Renal cortex interstitium (tissue), 11 donors: ENCODE measurements at regions not wholly inside any gene's neighbourhood (a gene's known extent, or its start where the extent isn't known, plus 50 kb on each side); places are given as distances from the start of the nearest gene placed in this dataset.

Source experiments
- DNase-seq, 11 donors: peaks; one replicate each; pipeline ENCODE4 v3.0.0-alpha.2; 2013; ENCODE audit warnings: low read depth in 9 of 11, low spot score in 4 of 11; ENCODE audit errors: extremely low read depth in 1 of 11

- DNase-seq = no peak
Measured at GRCh38 chr17:73720187-73720834, 76.1 kb upstream of the SDK2 start.

DNA sequence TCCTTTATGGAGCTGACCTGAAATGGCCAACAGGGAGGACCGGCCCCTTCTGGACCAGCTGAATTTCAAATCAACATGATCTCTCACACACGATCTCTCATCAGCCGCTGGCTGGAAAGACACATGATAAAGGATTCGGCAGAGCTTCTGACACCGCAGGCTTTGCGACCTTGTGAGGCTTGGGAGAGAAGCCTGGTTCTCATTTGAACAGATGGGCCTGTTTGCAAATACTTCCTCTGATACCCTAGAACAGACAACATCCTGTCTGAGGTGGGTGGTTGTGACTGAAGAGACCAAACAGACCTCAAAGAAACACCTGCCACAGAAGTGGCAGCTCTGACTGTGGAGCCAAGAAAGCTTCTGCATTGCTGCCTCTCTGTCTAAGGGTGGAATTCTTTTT is 77.9 kb upstream of the SDK2 start:
- no peak for DNase-seq

- no peak for DNase-seq
Measured at GRCh38 chr17:73723317-73723716, 79.1 kb upstream of the SDK2 start.

DNA sequence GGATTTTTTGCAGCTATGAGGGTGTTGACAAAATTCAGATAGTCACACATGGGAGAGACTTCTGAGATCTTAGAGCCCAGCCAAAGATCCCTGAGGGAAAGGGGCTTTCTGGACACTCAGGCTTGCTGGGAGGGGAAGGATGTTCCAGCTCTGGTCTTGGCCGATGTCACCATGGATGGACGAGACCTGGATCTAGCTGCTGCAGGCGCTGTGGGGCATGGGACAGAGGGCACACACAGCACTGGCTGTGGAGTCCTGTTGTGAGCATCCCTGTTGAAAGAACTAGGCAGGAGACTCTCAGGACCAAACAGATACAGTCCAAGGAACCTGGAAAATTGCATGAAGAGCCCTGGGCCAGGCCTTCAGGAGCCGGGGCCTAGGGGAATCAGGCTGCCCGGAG is 80.1 kb upstream of the SDK2 start:
- DNase-seq = no peak

GRCh38 chr17:73724990-73725389 is 80.7 kb upstream of the SDK2 start:
- no peak for DNase-seq

DNA sequence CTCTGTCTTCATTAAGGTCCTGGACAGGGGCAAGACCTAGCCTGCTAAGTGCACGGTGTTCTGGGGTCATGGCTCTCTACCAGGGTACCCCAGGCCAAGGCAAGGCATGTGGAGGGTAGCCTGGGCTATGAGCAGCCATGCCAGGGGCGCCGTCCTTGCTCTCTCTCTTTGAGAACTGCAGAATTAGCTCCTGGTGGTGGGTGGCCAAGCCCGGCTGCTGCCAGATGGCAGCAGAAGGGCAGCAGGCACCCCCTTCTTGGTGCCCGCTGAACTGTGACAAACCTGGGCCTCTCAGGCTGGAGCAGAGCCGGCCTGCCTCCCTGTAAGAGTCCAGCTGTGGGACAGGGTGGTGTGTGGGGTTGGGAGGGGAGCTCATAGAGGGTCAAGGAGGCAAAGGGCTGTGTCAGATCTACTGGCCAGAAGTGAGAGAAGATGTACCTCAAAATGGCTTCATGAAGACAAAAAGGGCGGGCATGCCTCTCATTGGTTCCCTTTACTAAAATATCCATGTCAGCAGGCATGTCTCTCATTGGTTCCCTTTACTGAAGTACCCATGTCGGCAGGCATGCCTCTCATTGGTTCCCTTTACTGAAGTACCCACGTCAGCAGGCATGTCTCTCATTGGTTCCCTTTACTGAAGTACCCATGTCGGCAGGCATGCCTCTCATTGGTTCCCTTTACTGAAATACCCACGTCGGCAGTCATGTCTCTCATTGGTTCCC is 81.7 kb upstream of the SDK2 start:
- no peak for DNase-seq

DNA sequence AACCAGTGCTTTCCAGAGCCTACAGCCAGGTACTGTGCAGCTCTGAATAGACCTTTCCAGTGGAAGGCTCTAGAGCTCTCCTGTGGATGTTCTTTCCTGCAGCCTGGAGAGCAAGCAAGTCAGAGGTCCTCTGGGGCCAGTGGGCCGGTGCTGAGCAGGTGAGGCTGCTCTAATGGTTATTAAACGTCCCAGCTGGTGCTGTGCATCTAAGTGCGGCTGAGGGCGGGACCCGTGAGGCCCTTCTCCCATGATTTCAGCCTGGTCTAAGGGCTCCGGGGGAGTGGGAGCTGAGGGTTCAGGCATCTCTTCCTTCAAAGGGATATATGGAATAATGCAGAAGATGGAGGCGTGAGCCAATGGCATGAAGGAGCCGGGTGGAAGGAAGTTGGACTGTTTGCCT is 83.7 kb upstream of the SDK2 start:
- DNase-seq = no peak

DNA sequence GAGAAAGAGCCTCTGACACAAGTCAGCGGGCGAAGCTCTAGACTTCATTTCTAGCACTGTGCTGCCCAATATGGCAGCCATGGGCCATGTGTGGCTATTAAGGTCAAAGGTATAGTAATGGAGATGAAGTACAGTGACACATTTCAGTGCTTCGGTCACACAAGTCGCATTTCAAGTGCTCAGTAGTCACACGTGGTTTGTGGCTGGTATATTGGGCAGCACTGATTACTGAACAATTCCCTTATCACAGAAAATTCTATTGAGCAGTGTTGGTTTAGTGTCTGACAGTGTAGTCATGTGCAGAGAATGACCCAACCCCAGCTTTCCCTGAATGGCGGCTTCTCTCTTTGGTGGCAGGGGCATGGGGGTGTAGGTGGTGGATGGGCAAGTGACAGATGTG is 84.9 kb upstream of the SDK2 start:
- DNase-seq = no peak

- DNase-seq = no peak
Measured at GRCh38 chr17:73731733-73732132, 87.5 kb upstream of the SDK2 start.

- no peak for DNase-seq
Measured at GRCh38 chr17:73733517-73733916, 89.3 kb upstream of the SDK2 start.

GRCh38 chr17:73735245-73735644 is 91.0 kb upstream of the SDK2 start:
- DNase-seq = no peak

GRCh38 chr17:73738751-73739575 is 94.7 kb upstream of the SDK2 start:
- no peak for DNase-seq

DNA sequence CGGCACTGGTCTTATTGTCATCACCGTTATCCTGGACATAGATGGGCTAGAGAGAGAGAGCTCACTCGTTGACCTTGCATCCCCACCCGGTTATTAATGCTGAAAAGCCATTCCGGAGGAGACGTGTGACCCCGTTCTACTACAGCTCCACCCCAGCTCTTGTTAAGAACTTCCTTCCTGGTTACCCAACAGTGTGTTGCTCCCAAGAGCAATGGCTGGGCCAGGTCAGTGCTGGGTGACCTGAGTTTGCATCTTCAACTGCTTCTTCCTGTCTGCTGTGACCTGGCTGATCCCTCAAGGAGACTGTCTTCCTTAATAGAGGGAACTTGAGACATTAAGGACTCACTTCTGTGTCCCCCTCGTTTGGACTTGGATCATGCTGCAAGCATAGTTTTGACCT is 96.1 kb upstream of the SDK2 start:
- no peak for DNase-seq

GRCh38 chr17:73742948-73743381 is 98.7 kb upstream of the SDK2 start:
- DNase-seq = no peak

DNA sequence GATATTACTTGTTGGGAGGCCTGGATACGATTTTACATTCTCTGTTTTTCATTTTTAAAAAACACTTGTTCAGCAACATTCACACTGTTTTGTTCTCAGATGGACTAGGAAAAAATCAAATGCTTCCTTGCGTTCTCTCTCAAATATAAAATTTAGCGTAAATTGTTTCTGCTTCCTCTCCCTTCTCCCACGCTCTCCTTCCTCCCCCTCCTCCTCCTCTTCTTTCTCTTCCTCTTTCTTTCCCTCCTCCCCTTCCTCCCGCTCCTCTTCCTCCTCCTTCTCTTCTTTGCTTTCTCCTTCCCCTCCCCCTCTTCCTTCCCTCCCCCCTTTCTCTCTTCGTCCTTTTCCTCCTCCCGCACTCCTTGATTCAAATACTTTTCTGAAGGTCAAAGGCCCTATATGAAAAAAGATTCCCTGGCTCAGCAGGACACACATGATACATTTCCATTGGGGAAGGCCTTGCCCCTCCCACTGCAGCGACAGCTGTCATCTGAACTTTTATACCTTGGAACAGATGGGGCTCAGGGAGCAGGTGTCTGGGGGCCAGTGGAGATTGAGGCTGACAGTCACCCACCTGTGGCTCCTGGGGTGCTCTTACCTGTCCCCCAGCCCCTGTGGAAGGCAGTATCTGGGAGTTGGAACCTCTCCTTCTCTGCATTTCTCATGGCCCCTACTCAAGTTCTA is 99.4 kb upstream of the SDK2 start:
- DNase-seq = no peak

DNA sequence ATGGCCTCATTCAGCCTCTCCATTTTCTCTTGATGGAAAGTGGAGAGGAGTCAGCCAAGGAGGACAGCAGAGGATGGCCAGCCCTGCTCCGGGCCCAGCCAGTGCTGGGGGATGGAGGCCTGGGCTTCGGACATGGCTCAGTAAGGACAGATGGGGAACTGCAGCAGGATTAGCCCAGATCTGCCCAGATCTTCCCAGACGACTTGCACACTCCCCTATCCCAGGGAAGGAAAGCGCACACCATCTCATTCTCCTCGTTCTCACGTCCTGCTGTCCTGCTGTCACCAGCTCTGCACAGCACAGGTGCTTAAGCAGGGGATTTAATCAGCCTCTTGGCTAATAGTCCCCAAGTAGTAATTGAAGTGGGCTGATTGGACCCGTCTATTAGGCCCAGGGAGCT is 100.2 kb upstream of the SDK2 start:
- DNase-seq = no peak

- no peak for DNase-seq
Measured at GRCh38 chr17:73746314-73747073, 102.2 kb upstream of the SDK2 start.

- DNase-seq = no peak
Measured at GRCh38 chr17:73747221-73748002, 103.2 kb upstream of the SDK2 start.
